GM12873 (cell line): ENCODE measurements at regions not wholly inside any gene's neighbourhood (a gene's known extent, or its start where the extent isn't known, plus 50 kb on each side); places are given as distances from the start of the nearest gene placed in this dataset.

Experiments used
- TF ChIP-seq, protein P1 (sequence below): IDR thresholded peaks from 2 replicates; pipeline ENCODE4 v1.5.1; 2012; ENCODE audit warnings: low read depth, mild to moderate bottlenecking, moderate library complexity, low read length, control low read depth; ENCODE audit not compliant: insufficient read depth; ENCODE audit errors: missing control alignments

DNA sequence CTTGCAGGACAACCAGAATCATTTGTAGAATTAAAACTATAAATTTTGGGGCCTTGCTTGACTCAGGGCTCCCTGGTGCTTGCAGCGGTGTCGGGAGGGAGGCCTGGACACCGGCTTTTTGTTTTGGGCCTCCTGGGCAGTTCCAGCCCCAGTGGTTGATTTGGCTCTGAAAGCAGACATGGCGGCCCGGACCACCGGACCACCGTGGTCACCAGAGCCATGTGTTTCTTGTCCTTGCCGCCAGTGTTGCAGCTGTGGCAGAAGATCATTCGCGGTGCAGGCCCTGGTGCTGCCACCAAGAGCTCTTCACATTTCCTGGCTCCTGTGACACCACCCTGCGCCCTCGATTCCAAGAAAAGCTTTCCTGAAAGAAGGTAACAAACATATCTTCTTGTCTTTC lies 484.8 kb downstream of the BRINP3 start:
- TF ChIP-seq, protein P1, sequence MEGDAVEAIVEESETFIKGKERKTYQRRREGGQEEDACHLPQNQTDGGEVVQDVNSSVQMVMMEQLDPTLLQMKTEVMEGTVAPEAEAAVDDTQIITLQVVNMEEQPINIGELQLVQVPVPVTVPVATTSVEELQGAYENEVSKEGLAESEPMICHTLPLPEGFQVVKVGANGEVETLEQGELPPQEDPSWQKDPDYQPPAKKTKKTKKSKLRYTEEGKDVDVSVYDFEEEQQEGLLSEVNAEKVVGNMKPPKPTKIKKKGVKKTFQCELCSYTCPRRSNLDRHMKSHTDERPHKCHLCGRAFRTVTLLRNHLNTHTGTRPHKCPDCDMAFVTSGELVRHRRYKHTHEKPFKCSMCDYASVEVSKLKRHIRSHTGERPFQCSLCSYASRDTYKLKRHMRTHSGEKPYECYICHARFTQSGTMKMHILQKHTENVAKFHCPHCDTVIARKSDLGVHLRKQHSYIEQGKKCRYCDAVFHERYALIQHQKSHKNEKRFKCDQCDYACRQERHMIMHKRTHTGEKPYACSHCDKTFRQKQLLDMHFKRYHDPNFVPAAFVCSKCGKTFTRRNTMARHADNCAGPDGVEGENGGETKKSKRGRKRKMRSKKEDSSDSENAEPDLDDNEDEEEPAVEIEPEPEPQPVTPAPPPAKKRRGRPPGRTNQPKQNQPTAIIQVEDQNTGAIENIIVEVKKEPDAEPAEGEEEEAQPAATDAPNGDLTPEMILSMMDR = no peak

DNA sequence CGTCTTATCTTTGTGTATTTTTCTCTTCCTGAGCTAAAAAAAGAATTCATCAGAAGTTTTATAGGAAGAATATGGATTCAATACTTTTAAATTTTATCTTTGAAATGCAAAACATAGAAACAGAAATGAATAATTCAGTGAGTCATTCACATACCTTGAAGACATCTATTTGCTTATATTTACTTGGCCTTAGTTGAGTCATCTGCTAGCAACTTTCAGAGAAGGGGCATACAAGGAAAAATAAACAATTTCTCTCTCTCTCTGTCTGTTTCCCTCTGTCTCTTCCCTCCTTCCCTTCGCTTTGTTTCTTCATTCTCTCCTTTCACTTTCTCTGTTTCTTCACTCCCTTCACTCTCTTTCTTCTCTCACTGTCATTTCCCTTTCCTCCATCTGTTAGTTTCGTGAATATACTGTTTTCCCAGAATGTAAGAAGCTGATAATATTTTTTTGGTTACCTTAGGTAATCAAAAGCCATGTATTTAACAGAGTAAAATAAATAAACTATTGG lies 477.2 kb downstream of the BRINP3 start:
- TF ChIP-seq, protein P1 = no peak

DNA sequence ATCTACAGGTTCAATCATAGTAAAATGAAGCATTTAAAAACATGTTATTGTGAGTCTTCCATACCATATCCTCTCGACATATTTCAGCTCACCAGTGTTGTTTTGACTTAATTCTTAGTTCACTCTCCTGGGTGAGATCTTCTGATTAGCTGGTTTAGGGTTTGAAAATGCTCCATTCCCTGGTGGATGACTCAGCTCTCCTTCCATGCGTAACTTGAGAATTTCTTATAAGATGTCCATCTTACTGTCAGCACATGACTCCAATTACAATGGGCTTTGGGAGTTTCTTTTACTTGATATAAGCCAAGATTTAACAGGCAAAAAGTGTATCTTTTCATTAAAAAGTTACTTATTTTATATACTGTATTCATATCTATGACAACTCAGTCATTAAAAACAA lies 476.5 kb downstream of the BRINP3 start:
- TF ChIP-seq, protein P1 = no peak

DNA sequence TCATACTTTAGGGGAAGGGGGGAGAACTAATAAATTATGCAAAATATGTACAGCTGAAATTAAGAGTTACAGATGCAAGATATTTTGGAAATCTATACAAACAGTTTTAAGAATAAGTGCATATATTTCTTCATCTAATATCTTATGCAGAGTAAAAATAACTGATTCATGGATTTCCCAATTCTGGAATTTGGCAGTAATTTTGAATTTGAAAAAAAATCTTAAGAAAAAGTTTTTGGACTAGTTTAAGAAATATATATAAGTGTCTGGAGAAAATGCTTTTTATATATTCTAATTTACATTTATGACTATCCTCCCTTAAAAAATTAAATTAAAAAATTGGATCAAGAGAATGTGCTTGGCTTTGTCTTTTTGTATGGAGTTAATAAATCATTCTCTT lies 474.3 kb downstream of the BRINP3 start:
- TF ChIP-seq, protein P1 = no peak

DNA sequence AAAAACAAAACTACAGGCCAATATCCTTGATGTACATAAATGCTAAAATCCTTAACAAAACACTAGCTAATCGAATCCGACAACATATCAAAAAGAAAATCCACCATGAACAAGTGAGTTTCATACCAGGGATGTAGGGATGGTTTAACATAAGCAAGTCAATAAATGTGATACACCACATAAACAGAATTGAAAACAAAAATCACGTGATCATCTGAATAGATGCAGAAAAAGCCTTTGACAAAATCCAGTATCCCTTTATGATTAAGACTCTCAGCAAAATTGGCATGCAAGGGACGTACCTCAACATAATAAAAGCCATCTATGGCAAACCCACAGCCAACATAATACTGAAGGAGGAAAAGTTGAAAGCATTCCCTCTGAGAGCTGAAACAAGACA lies 466.1 kb downstream of the BRINP3 start:
- TF ChIP-seq, protein P1 = no peak

DNA sequence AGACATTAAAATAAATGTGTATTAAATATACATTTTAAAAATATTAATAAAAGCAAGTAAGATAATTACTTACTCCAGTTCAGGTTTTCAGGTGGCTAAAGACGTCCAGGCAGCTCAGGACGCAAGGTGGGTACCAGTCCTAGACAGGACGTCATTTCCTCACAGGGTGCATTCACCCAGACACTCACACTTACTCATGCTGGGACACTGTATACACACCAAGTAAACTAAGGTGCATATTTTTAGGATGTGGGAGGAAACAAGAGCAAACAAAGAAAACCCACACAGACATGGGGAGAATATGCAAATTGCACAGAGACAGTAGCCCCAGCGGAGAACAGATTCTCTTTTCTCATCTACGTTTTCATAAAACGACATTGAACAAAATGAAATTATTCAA lies 457.9 kb downstream of the BRINP3 start:
- TF ChIP-seq, protein P1 = no peak

DNA sequence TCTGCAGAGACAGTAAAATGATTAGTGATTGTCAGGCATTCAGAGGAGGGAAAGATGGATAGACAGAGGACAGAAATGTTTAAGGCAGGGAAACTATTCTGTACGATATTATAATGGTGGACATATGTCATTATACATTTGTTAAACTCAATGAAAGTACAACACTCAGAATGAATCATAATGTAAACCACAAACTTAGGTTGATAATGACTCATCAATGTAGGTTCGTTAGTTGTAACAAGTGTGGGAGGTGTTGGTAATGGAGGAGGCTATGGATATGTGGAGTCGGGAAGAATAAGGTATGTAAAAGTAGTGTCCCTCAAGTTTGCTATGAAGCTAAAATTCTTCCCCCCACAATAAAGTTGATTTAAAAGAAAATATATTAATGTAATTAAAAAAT lies 455.0 kb downstream of the BRINP3 start:
- TF ChIP-seq, protein P1 = no peak

DNA sequence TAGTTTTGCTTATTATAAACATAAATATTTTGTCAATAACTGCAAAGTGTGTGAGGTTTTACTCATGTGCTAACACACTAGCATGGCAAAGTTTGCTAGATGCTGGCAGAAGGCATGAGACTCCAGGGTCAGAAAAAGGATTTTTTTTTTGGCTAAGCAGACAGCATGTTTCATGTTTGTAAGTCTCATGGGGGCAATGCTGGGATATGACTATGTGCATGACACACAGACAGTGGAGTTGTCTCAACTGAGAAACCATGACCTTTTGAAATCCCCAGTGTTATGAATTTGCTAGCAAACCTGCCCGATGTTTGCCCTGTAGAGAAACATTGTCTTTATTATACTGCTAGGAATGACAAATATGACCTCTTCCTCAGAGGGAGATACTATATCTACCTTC lies 448.2 kb downstream of the BRINP3 start:
- TF ChIP-seq, protein P1 = no peak
